ENCODE measurements at regions not wholly inside any gene's neighbourhood (a gene's known extent, or its start where the extent isn't known, plus 50 kb on each side); places are given as distances from the start of the nearest gene placed in this dataset.
"Not testable (repeated sequence)": the region's sequence is repeated elsewhere in the genome, so short reads cannot be mapped to it uniquely, and the experiment has no call there.

DNA sequence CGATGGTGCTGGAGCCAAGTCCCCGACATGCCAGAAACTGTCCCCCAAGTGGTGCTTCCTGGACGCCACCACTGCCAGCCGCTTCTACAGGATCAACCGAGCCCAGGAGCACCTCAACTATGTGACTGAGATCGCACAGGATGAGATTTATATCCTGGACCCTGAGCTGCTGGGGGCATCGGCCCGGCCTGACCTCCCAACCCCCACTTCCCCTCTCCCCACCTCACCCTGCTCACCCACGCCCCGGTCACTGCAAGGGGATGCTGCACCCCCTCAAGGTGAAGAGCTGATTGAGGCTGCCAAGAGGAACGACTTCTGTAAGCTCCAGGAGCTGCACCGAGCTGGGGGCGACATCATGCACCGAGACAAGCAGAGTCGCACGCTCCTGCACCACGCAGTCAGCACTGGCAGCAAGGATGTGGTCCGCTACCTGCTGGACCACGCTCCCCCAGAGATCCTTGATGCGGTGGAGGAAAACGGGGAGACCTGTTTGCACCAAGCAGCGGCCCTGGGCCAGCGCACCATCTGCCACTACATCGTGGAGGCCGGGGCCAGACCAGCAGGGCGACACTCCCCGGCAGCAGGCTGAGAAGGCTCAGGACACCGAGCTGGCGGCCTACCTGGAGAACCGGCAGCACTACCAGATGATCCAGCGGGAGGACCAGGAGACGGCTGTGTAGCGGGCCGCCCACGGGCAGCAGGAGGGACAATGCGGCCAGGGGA is 91.0 kb downstream of the LACC1 start:
- H3K9ac ChIP-seq (ENCODE audit: low read length); H3K27me3 ChIP-seq (ENCODE audit: control insufficient read depth, insufficient read depth, low read length); H3K4me3 ChIP-seq (ENCODE audit: low read length); H3K27ac ChIP-seq (ENCODE audit: low read depth, low read length); H3K36me3 ChIP-seq (ENCODE audit: control insufficient read depth, insufficient read depth, low read length); H3K4me1 ChIP-seq (ENCODE audit: control insufficient read depth, insufficient read depth, low read length): not testable (repeated sequence)

DNA sequence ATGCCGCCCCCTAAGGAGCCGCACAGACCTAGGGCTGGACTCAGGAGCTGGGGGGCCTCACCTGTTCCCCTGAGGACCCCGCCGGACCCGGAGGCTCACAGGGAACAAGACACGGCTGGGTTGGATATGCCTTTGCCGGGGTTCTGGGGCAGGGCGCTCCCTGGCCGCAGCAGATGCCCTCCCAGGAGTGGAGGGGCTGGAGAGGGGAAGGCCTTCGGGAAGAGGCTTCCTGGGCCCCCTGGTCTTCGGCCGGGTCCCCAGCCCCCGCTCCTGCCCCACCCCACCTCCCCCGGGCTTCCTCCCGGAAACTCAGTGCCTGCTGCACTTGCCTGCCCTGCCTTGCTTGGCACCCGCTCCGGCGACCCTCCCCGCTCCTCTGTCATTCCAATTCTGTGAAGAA is 91.6 kb downstream of the LACC1 start:
- not testable (repeated sequence) for H3K36me3 ChIP-seq (ENCODE audit: control insufficient read depth, insufficient read depth, low read length); H3K4me1 ChIP-seq (ENCODE audit: control insufficient read depth, insufficient read depth, low read length); H3K27ac ChIP-seq (ENCODE audit: low read depth, low read length); H3K27me3 ChIP-seq (ENCODE audit: control insufficient read depth, insufficient read depth, low read length); H3K4me3 ChIP-seq (ENCODE audit: low read length); H3K9ac ChIP-seq (ENCODE audit: low read length)

DNA sequence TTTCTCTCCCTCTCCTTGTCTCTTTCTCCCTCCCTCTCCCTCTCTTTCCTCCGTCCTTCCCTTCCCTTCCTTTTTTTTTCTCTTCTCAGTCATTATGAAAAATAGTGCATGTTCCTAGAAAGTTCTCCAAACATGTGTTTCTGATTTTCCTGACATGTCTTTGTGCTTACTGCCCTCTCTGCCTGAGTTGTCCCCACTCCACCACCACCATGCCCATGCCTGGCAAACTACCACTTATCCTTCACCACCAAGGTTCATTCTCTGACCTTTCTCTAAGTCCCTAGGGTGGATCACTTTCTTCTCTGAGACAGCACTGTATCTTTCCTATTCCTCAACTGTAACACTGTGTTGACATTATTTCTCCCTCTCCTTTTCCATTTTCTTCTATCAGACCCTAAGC is 98.2 kb downstream of the LACC1 start:
- Histone ChIP-seq H3K4me3 (ENCODE audit: low read length) (no peak overlapping the region), H3K27ac (ENCODE audit: low read depth, low read length) (no peak overlapping the region), H3K4me1 (ENCODE audit: control insufficient read depth, insufficient read depth, low read length) (no peaks in the 10 kb centered on the region), H3K27me3 (ENCODE audit: control insufficient read depth, insufficient read depth, low read length) (no peaks in the 10 kb centered on the region), H3K9ac (ENCODE audit: low read length) (no peak overlapping the region), H3K36me3 (ENCODE audit: control insufficient read depth, insufficient read depth, low read length) (no peaks in the 10 kb centered on the region)

DNA sequence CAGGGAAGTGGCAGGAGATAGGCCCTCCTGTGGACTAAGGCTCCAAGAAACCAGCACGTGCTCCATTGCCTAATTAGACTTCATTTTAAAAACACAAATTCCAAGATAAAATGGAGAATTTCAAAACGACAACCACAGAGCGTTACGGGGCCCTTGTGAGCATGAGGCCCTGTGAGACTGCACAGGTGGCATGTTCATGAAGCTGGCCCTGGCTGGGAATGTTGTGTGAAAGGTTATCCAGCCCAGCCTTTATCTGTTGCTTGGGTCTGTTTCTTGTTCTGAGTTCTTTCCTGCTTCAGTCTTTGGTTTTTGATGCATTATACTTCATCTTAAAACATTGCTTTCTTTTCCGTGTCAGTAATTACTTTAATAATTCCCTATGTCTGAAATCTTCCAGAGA is 99.0 kb downstream of the LACC1 start:
- no peak overlapping the region for H3K27ac ChIP-seq (ENCODE audit: low read depth, low read length)
- H3K4me1 ChIP-seq (ENCODE audit: control insufficient read depth, insufficient read depth, low read length): no peaks in the 10 kb centered on the region
- no peak overlapping the region for H3K4me3 ChIP-seq (ENCODE audit: low read length)
- H3K36me3 ChIP-seq (ENCODE audit: control insufficient read depth, insufficient read depth, low read length): no peaks in the 10 kb centered on the region
- no peak overlapping the region for H3K9ac ChIP-seq (ENCODE audit: low read length)
- no peaks in the 10 kb centered on the region for H3K27me3 ChIP-seq (ENCODE audit: control insufficient read depth, insufficient read depth, low read length)

DNA sequence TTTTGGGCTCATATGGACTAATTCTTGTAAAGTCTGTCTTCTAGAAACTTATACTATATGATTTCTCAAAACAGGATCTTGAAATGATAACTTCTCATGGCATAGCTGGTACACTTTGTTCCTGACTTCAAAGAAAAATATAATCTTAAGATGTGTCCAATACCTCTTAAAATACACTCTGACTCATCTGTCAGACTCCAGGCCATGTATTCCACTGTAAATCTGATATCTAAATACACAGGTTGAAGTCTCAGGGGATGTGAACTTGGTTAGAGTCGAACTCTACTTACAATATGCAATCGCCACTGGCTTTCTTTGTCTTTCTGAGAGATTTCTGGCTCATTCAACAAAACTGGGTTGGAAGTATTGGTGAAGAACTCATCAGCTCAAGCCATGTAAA is 99.8 kb downstream of the LACC1 start:
- Histone ChIP-seq H3K27me3 (ENCODE audit: control insufficient read depth, insufficient read depth, low read length) (no peaks in the 10 kb centered on the region), H3K4me3 (ENCODE audit: low read length) (no peak overlapping the region)

DNA sequence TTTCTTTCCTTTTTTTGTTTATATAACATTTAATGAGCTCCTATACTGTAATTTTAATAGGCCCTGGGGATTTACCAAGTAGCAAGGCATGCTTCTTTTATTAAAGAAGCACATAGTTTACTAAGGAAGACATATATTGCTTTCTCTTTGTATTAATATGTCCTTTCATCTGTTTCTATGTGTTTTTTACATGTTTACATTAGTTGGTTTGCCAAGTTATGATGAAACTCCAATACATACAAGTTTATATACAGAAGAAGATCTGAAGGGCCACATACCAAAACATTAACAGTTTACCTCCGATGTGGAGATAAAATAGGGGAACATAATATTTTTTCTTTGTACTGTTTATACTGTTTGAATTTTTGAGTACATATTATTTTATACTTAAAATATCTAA is 100.9 kb downstream of the LACC1 start:
- Histone ChIP-seq H3K27ac (ENCODE audit: low read depth, low read length) (no peak overlapping the region), H3K4me1 (ENCODE audit: control insufficient read depth, insufficient read depth, low read length) (no peaks in the 10 kb centered on the region), H3K36me3 (ENCODE audit: control insufficient read depth, insufficient read depth, low read length) (no peaks in the 10 kb centered on the region), H3K27me3 (ENCODE audit: control insufficient read depth, insufficient read depth, low read length) (no peaks in the 10 kb centered on the region), H3K9ac (ENCODE audit: low read length) (no peak overlapping the region), H3K4me3 (ENCODE audit: low read length) (no peak overlapping the region)

More for the DNA sequence above, 99.8 kb downstream of the LACC1 start:
- no peak overlapping the region for H3K9ac ChIP-seq (ENCODE audit: low read length)
- no peaks in the 10 kb centered on the region for H3K36me3 ChIP-seq (ENCODE audit: control insufficient read depth, insufficient read depth, low read length)
- no peak overlapping the region for H3K27ac ChIP-seq (ENCODE audit: low read depth, low read length)
- no peaks in the 10 kb centered on the region for H3K4me1 ChIP-seq (ENCODE audit: control insufficient read depth, insufficient read depth, low read length)

DNA sequence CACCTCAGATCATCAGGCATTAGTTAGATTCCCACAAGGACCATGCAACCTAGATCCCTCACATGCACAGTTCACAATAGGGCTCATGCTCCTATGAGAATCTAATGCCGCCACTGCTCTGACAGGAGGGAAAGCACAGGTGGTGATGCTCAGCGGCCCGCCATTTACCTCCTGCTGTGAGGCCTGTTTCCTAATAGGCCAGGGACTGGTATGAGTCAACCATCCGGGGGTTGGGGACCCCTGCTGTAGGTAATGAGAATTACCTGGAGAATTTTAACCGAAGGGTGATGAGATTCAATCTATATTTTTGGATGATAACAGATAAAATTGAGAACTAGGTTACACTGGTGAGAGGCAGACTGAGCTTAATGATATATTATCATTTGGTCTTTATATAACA is 101.4 kb downstream of the LACC1 start:
- H3K27ac ChIP-seq (ENCODE audit: low read depth, low read length): no peak overlapping the region
- no peaks in the 10 kb centered on the region for H3K36me3 ChIP-seq (ENCODE audit: control insufficient read depth, insufficient read depth, low read length)
- H3K4me1 ChIP-seq (ENCODE audit: control insufficient read depth, insufficient read depth, low read length): no peaks in the 10 kb centered on the region
- H3K9ac ChIP-seq (ENCODE audit: low read length): no peak overlapping the region
- H3K4me3 ChIP-seq (ENCODE audit: low read length): no peak overlapping the region
- H3K27me3 ChIP-seq (ENCODE audit: control insufficient read depth, insufficient read depth, low read length): no peaks in the 10 kb centered on the region

DNA sequence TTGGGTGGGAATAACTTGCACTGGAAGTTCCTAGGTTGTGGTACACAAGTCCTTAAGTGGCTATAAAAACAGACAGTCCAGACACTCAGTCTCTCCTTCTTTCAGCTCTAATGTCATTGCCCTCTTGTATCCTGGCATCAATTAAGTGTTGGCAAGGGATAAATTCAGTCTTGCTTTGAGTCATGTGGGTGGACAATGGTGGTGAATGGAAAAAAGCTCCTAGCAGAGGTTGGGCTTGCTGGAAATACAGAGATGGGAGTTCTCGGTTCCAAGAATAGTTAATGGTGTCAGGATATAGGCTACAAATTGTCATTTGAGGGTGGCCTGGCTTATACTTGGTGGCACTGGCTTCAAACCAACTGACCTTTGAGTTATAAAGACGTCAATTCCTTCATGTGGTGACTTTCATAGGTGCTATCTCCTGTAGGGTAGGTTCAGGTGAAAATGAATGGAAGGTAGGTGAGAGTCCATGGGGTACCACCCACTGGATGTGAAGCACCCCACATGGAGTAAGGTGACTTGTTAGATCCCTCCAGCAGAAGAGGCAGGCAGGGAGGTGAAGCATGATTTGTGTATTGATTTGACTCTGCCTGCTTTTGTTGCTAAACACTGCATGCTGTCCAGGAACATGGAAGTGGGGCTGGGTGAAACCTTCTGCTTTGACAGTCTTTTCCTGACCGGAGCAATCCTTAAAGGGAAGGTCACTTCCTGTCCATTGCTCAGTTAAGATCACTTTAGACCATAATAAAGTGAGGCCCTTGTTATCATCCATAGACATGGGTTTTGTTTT is 102.0 kb downstream of the LACC1 start:
- no peak overlapping the region for H3K9ac ChIP-seq (ENCODE audit: low read length)
- no peak overlapping the region for H3K4me3 ChIP-seq (ENCODE audit: low read length)
- no peak overlapping the region for H3K27ac ChIP-seq (ENCODE audit: low read depth, low read length)
- no peaks in the 10 kb centered on the region for H3K4me1 ChIP-seq (ENCODE audit: control insufficient read depth, insufficient read depth, low read length)
- H3K36me3 ChIP-seq (ENCODE audit: control insufficient read depth, insufficient read depth, low read length): no peaks in the 10 kb centered on the region
- H3K27me3 ChIP-seq (ENCODE audit: control insufficient read depth, insufficient read depth, low read length): no peaks in the 10 kb centered on the region

DNA sequence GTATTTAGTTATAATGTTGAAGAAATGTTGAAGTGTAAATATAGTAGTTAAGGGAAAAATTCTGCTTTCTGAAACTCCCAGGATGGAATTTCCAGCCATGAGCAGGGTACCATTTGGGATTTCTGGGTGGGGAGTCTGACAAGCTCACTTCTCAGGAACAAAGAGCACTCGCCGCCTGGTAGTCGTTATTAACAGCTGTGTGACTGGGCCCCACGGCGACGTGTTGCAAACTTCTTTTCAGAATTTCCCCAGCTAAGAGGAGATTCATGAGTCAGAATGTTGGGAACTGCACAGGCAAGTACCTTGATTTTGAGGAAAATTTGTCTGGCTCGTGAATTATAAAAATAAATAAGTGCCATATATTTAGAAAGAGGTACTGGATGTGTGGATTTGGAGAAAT is 103.7 kb downstream of the LACC1 start:
- H3K9ac ChIP-seq (ENCODE audit: low read length): no peak overlapping the region
- H3K4me1 ChIP-seq (ENCODE audit: control insufficient read depth, insufficient read depth, low read length): no peaks in the 10 kb centered on the region
- H3K36me3 ChIP-seq (ENCODE audit: control insufficient read depth, insufficient read depth, low read length): no peaks in the 10 kb centered on the region
- H3K27me3 ChIP-seq (ENCODE audit: control insufficient read depth, insufficient read depth, low read length): no peaks in the 10 kb centered on the region
- no peak overlapping the region for H3K4me3 ChIP-seq (ENCODE audit: low read length)
- no peak overlapping the region for H3K27ac ChIP-seq (ENCODE audit: low read depth, low read length)

DNA sequence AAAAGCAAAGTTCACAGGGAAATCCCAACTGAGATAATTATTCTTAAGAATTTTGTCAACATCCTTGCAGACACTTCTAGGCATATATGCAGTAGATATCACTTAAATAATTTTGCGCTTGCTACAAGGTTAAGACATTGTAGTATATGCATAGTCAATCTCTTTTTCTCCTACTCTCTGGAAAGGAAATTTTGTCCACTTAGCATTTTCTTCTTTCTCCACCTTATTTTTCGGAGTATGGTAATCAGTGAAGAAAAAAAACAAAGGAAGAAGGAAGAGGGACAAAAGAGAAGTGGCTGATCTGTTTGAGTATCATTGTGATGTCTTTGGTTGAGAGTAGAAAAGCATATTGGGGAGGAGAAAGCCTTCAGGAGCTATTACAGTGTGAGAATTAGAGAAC is 104.6 kb downstream of the LACC1 start:
- H3K4me1 ChIP-seq (ENCODE audit: control insufficient read depth, insufficient read depth, low read length): no peaks in the 10 kb centered on the region
- H3K27ac ChIP-seq (ENCODE audit: low read depth, low read length): no peak overlapping the region
- H3K27me3 ChIP-seq (ENCODE audit: control insufficient read depth, insufficient read depth, low read length): no peaks in the 10 kb centered on the region
- H3K4me3 ChIP-seq (ENCODE audit: low read length): no peak overlapping the region
- no peak overlapping the region for H3K9ac ChIP-seq (ENCODE audit: low read length)
- H3K36me3 ChIP-seq (ENCODE audit: control insufficient read depth, insufficient read depth, low read length): no peaks in the 10 kb centered on the region

DNA sequence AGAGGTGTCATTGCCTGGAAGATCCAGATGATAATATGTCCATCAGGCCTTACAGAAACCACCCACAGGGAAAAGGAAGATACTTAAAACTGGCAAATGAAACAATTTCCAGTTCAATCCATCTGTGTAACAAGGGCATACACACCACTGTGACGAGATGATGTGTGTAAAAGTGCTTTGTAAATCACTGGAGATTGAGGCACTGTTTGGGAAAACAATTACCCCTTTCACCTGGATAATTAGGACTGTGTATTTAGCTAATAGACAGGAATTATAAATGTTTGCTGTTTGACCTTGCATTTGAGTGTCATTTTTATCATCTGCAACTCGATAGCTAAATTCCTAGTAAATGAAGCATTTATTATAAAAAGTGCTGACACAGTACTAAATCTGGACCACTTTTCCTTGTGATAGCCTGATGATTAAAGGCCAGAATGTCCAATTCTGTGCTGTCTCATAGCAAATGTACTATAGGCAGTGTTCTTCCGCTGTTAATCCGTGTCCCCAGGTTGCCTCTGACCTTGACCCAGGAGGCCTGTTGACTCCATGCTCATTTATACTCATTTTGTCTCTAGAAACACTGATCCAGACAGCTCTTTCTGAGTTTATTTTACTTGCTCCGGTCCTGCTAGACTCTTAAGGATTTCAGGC is 105.8 kb downstream of the LACC1 start:
- Histone ChIP-seq H3K36me3 (ENCODE audit: control insufficient read depth, insufficient read depth, low read length) (no peaks in the 10 kb centered on the region), H3K27ac (ENCODE audit: low read depth, low read length) (no peak overlapping the region), H3K4me1 (ENCODE audit: control insufficient read depth, insufficient read depth, low read length) (no peaks in the 10 kb centered on the region), H3K9ac (ENCODE audit: low read length) (no peak overlapping the region), H3K27me3 (ENCODE audit: control insufficient read depth, insufficient read depth, low read length) (no peaks in the 10 kb centered on the region), H3K4me3 (ENCODE audit: low read length) (no peak overlapping the region)

DNA sequence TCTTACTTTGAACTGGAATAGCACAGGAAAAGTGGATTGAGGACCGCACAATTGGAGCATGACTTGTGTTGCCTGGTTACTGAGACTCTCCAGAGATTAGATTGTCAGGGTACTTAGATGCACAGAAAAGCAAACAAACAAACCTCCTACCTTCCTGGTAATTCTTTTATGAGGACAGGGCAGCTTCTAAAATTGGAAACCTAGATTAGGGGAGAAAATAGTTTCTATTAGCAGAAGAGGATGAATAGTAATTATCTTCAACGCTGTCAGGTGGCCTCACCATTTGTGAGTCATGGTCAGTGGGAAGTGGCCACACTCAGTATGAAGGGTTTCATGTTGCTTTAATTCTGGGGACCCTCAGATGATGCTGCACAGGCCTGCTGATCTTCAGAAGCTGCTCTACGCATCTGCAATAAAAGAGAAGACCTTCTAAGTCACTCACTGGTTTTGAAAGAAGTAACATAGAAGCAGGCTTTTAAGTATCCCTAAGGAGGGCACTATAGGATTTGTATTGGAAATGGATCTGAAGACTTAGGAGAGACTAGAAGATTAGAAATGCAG is 106.8 kb downstream of the LACC1 start:
- Histone ChIP-seq H3K27me3 (ENCODE audit: control insufficient read depth, insufficient read depth, low read length) (no peaks in the 10 kb centered on the region), H3K4me3 (ENCODE audit: low read length) (no peak overlapping the region), H3K4me1 (ENCODE audit: control insufficient read depth, insufficient read depth, low read length) (no peaks in the 10 kb centered on the region), H3K27ac (ENCODE audit: low read depth, low read length) (no peak overlapping the region), H3K36me3 (ENCODE audit: control insufficient read depth, insufficient read depth, low read length) (no peaks in the 10 kb centered on the region), H3K9ac (ENCODE audit: low read length) (no peak overlapping the region)

All from rectal smooth muscle tissue (tissue), 1 donor.